ENCODE measurements at regions not wholly inside any gene's neighbourhood (a gene's known extent, or its start where the extent isn't known, plus 50 kb on each side); places are given as distances from the start of the nearest gene placed in this dataset.

GRCh38 chr13:67867206-67867605 is 637.1 kb upstream of the PCDH9 start:
- TF ChIP-seq FOSL1 (IDR thresholded peaks at IDR 0.05; ENCODE audit: insufficient read depth, low read depth, low read length) = no peak
- TF ChIP-seq CTCF (IDR thresholded peaks at IDR 0.05; ENCODE audit: control extremely low read depth in 1 of 3, insufficient read depth in 1 of 3, low read depth in 1 of 3, low read length in 3 of 3) = no peak
- no peak for TF ChIP-seq USF2 (IDR thresholded peaks at IDR 0.05; ENCODE audit: low read length)
- TF ChIP-seq ASH2L (IDR thresholded peaks at IDR 0.05; ENCODE audit: low read length) = no peak
- no peak for TF ChIP-seq RFX5 (IDR thresholded peaks at IDR 0.05; ENCODE audit: borderline replicate concordance, low read depth, low read length)
- TF ChIP-seq POLR2A (IDR thresholded peaks at IDR 0.05; ENCODE audit: control extremely low read depth in 1 of 2, low read depth in 2 of 2, low read length in 2 of 2) = no peak
- TF ChIP-seq HDAC6 (IDR thresholded peaks at IDR 0.05; ENCODE audit: low read depth, low read length) = no peak
- no peak for TF ChIP-seq SIN3A (conservative IDR thresholded peaks at IDR 0.05 in 1 of 2, IDR thresholded peaks at IDR 0.05 in 1 of 2; ENCODE audit: low read depth in 1 of 2, low read length in 2 of 2)

Data from H1 (cell line).